NT2/D1 (cell line): ENCODE measurements at regions not wholly inside any gene's neighbourhood (a gene's known extent, or its start where the extent isn't known, plus 50 kb on each side); places are given as distances from the start of the nearest gene placed in this dataset.

Experiments used
- YY1 ChIP-seq: IDR thresholded peaks from 2 replicates; pipeline ENCODE4 v1.6.1; 2011; ENCODE audit not compliant: insufficient read length, insufficient read depth
- ZNF274 ChIP-seq: IDR thresholded peaks from 2 replicates; pipeline ENCODE4 v1.6.1; 2011; ENCODE audit warnings: mild to moderate bottlenecking, low read depth, low read length

DNA sequence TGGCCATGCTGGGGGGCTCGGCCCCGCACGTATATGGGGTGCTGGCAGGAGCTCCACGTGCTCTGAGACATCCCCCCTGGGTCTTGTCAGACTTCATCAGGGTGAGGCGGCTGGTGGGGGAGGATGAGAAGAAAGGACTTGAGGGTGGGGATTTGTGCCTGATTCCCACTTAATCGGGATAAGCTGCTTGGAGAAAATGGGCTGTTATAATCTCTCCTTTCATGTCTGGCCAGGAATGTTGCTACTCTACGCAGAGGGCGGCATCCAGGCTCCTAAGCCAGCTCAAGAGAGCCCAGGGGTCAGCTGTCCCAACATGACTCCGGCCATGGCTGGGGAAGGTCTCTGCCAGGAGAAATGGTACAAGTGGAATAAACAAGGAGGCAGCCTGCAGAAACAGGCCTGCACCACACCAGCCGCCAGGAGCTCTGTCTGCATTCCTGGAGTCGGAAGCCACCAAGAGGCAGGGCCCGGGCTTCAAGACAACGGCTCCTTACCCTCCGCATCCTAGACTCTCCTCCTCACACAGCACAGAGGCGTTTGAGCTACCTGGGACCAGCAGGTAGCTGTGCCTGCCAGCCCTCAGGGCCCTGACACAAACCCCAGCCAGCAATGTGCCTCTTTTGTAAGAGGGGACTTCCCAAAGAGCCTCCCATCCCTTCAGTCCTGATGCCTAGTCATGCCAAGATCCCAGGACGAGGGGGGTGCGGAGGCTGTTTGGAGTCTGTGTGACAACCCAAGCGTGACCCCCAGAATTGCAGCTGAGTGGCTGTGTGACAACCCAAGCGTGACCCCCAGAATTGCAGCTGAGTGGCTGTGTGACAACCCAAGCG lies 195.8 kb upstream of the DIO3 start:
- TF ChIP-seq ZNF274 (no peak), YY1 (no peak)
